ENCODE measurements at regions not wholly inside any gene's neighbourhood (a gene's known extent, or its start where the extent isn't known, plus 50 kb on each side); places are given as distances from the start of the nearest gene placed in this dataset.

DNA sequence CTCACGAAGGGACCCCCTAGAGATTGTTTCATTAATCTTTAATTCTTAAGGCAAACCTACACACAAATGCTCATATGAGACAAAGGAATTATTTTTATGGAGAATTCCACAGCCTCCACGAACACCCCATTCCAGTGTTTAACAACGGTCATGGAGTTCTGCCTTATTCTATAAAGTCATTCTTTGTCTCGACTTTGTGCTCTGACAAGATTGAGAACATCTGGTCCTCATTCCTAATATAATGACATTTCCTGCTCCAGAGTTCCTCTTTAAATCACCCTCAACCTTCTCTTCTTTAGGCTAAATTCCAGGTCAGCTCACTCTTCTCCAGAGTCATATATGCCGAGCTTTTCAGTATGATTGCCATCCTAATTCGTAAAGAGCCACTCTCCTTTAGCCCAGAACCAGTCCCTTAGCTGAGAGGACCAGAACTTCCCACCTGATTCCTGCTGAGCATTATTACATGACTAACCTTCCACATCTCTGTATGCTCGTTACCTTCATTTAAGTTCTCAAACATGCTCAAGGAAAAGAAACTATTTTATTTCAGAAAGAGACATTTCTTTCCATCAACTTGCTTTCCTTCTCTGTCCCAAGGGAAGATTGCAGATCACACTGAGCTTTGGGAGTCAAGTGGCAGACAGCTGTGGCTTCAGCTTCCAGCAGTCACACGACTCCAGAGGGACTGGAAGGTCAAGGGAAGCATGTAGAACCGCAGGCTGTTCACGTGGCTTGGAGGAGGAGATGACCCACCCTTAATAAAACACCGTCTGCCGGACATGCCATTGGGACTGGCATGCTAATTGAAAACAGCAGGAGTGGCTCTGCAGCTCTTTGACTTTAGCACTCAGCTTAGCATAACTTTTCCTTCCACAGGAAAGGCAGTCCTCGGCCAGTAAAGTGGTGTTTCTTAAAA lies 467.1 kb upstream of the HSF2 start:
- intact Hi-C loops (cut with DNase I), result no loop called here
- no peak overlapping the region for H3K27ac ChIP-seq
- no peaks in the 10 kb centered on the region for H3K27me3 ChIP-seq
- TF ChIP-seq, protein P1, sequence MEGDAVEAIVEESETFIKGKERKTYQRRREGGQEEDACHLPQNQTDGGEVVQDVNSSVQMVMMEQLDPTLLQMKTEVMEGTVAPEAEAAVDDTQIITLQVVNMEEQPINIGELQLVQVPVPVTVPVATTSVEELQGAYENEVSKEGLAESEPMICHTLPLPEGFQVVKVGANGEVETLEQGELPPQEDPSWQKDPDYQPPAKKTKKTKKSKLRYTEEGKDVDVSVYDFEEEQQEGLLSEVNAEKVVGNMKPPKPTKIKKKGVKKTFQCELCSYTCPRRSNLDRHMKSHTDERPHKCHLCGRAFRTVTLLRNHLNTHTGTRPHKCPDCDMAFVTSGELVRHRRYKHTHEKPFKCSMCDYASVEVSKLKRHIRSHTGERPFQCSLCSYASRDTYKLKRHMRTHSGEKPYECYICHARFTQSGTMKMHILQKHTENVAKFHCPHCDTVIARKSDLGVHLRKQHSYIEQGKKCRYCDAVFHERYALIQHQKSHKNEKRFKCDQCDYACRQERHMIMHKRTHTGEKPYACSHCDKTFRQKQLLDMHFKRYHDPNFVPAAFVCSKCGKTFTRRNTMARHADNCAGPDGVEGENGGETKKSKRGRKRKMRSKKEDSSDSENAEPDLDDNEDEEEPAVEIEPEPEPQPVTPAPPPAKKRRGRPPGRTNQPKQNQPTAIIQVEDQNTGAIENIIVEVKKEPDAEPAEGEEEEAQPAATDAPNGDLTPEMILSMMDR (IDR thresholded peaks at IDR 0.05), result no peak
- DNase-seq (peak in 3 of 4 donors; percentile 9 to 49 (median 9)), ATAC-seq (peak; percentile 92)
- no peaks in the 10 kb centered on the region for H3K36me3 ChIP-seq
- peaks cover 0 to 13% of the 10 kb centered on the region in 2 donors for H3K9me3 ChIP-seq
- no peak overlapping the region for H3K4me3 ChIP-seq
- no peaks in the 10 kb centered on the region for H3K4me1 ChIP-seq

DNA sequence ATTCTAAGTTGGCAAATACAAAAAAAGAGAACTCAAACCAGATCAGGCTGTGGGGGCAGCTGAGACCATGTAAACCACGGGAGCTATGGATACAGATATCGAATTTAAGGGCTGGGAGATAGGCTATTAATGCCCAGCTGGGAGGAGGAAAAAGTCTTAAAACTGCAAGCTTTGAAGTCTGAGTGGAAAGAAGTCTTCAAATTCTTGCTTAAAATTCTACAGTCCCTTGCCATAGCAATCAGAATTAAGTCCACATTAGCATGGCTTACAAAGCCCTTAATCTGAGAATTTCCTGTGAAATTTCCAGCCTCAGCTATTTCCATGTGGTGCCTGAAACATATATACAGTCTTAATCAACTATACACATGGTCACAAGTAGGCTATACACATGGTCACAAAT lies 465.0 kb upstream of the HSF2 start:
- Histone ChIP-seq H3K4me1 (no peaks in the 10 kb centered on the region), H3K27me3 (no peaks in the 10 kb centered on the region), H3K36me3 (no peaks in the 10 kb centered on the region), H3K27ac (no peak overlapping the region), H3K9me3 (peaks cover 0 to 20% of the 10 kb centered on the region in 2 donors), H3K4me3 (no peak overlapping the region)
- intact Hi-C loops (cut with DNase I), result no loop called here
- ATAC-seq (no peak), DNase-seq (no peak)
- TF ChIP-seq, protein P1 (IDR thresholded peaks at IDR 0.05), result no peak

DNA sequence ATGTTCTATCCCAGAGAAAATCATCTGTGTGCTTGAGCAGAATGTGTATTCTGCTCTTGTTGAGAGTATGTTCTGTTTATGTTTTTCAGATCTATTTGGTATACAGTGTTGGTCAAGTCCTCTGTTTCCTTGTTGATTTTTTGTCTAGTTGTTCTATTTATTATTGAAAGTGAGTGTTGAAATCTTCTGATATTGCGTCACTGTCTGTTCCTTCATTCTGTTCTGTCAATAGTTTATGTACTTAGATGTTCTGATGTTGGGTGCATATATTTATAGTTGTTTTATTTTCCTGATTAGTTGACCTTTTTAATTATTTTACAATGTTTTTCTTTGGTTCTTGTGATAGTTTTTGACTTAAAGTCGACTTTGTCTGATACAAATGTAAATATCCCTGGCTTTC lies 458.7 kb upstream of the HSF2 start:
- no peaks in the 10 kb centered on the region for H3K36me3 ChIP-seq
- no peak for ATAC-seq
- no peak overlapping the region for H3K4me3 ChIP-seq

DNA sequence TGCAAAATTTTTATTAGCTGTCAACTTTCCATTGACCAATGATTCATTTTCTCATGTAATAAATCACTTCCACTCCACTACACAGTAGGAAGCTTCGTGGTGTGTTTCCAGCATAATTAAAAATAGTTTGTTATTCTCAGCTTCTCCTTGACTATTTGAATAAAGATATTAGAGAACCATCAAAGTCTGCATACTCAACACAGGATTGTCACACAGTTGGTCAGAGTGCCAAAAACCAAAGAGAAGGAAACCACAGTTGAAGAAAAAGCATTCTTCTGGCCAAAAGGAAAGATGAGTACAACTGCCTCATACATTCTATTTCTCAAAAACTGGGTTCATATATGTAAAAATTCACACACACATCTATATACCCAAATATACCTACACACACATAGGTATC lies 455.1 kb upstream of the HSF2 start:
- Histone ChIP-seq H3K27ac (no peak overlapping the region), H3K36me3 (no peaks in the 10 kb centered on the region), H3K9me3 (peaks cover 0 to 18% of the 10 kb centered on the region in 2 donors), H3K27me3 (no peaks in the 10 kb centered on the region), H3K4me1 (no peaks in the 10 kb centered on the region), H3K4me3 (no peak overlapping the region)
- DNase-seq, result no peak
- ATAC-seq, result no peak
- intact Hi-C loops (cut with DNase I), result no loop called here
- TF ChIP-seq, protein P1 (IDR thresholded peaks at IDR 0.05), result no peak

More for the DNA sequence above, 458.7 kb upstream of the HSF2 start:
- TF ChIP-seq, protein P1 (IDR thresholded peaks at IDR 0.05), result no peak
- Histone ChIP-seq H3K27me3 (no peaks in the 10 kb centered on the region), H3K4me1 (no peaks in the 10 kb centered on the region), H3K9me3 (peaks cover 0 to 34% of the 10 kb centered on the region in 2 donors), H3K27ac (no peak overlapping the region)
- intact Hi-C loops (cut with DNase I), result no loop called here
- no peak for DNase-seq

DNA sequence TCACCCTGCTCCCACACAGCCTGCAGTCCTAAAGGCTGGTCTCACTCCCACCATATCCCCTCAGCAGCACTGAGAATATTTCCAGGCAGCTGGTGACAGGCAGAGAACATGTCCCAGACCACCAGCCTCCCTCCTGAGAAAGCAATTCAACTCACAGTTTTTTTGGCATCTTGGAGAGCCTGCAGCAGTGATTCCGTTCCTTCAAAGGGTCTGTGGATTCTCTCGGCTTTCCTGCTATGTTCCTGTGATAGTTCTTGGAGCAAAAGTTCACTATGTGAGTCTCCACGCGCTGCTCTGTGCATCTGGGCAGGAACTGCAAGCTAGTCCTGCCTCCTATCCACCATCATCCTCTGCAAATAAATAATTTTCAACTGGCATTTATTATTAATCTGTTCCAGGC lies 448.3 kb upstream of the HSF2 start:
- DNase-seq (no peak), ATAC-seq (no peak)
- TF ChIP-seq, protein P1 (IDR thresholded peaks at IDR 0.05), result no peak
- Histone ChIP-seq H3K4me3 (no peak overlapping the region), H3K27ac (no peak overlapping the region), H3K4me1 (no peaks in the 10 kb centered on the region), H3K27me3 (no peaks in the 10 kb centered on the region), H3K9me3 (peaks cover 0 to 2% of the 10 kb centered on the region in 2 donors), H3K36me3 (no peaks in the 10 kb centered on the region)
- intact Hi-C loops (cut with DNase I), result no loop called here

Measured in left lung (tissue), 4 donors.